ENCODE measurements at regions not wholly inside any gene's neighbourhood (a gene's known extent, or its start where the extent isn't known, plus 50 kb on each side); places are given as distances from the start of the nearest gene placed in this dataset.

- TF ChIP-seq USF1 (IDR thresholded peaks at IDR 0.05) (no peak), MAX (IDR thresholded peaks at IDR 0.05) (no peak), REST (IDR thresholded peaks at IDR 0.05; ENCODE audit: low read depth) (no peak), RAD21 (IDR thresholded peaks at IDR 0.05; ENCODE audit: low read depth) (no peak), EGR1 (IDR thresholded peaks at IDR 0.05) (no peak), TCF12 (IDR thresholded peaks at IDR 0.05; ENCODE audit: low read depth) (no peak), FOXM1 (IDR thresholded peaks at IDR 0.05; ENCODE audit: borderline replicate concordance, low read depth) (no peak), CEBPB (IDR thresholded peaks at IDR 0.05) (no peak), EP300 (IDR thresholded peaks at IDR 0.05; ENCODE audit: borderline replicate concordance) (no peak)
Observed at GRCh38 chr2:176865336-176865735, 347.3 kb upstream of the HNRNPA3 start.
